ENCODE measurements at regions not wholly inside any gene's neighbourhood (a gene's known extent, or its start where the extent isn't known, plus 50 kb on each side); places are given as distances from the start of the nearest gene placed in this dataset.
A peak's percentile ranks its signal among the peaks of the same experiment; 100 is the strongest.

- DNase-seq: no peak
Measured at GRCh38 chr4:117326091-117326490, 240.7 kb upstream of the TRAM1L1 start.

GRCh38 chr4:117327491-117327890 is 242.1 kb upstream of the TRAM1L1 start:
- DNase-seq: no peak

- DNase-seq: no peak
Measured at GRCh38 chr4:117328333-117328732, 243.0 kb upstream of the TRAM1L1 start.

- no peak for DNase-seq
Measured at GRCh38 chr4:117331817-117332216, 246.4 kb upstream of the TRAM1L1 start.

GRCh38 chr4:117334451-117335188 is 249.2 kb upstream of the TRAM1L1 start:
- no peak for DNase-seq

- DNase-seq: no peak
Measured at GRCh38 chr4:117357437-117357836, 272.1 kb upstream of the TRAM1L1 start.

GRCh38 chr4:117357866-117358265 is 272.5 kb upstream of the TRAM1L1 start:
- DNase-seq: no peak

GRCh38 chr4:117370944-117371668 is 285.7 kb upstream of the TRAM1L1 start:
- no peak for DNase-seq

- DNase-seq: no peak
Measured at GRCh38 chr4:117375101-117375500, 289.7 kb upstream of the TRAM1L1 start.

GRCh38 chr4:117376692-117377091 is 291.3 kb upstream of the TRAM1L1 start:
- no peak for DNase-seq

- DNase-seq: no peak
Measured at GRCh38 chr4:117378942-117379341, 293.6 kb upstream of the TRAM1L1 start.

- DNase-seq: no peak
Measured at GRCh38 chr4:117383468-117383867, 298.1 kb upstream of the TRAM1L1 start.

- DNase-seq: no peak
Measured at GRCh38 chr4:117385526-117385925, 300.1 kb upstream of the TRAM1L1 start.

GRCh38 chr4:117387072-117387471 is 301.7 kb upstream of the TRAM1L1 start:
- DNase-seq: no peak

- DNase-seq: no peak
Measured at GRCh38 chr4:117400039-117400835, 314.9 kb upstream of the TRAM1L1 start.

GRCh38 chr4:117412661-117413060 is 327.3 kb upstream of the TRAM1L1 start:
- DNase-seq: no peak

GRCh38 chr4:117417856-117418255 is 332.5 kb upstream of the TRAM1L1 start:
- no peak for DNase-seq

- peak; percentile 10 for DNase-seq
Measured at GRCh38 chr4:117420948-117421347, 335.6 kb upstream of the TRAM1L1 start.

- DNase-seq: peak; percentile 10
Measured at GRCh38 chr4:117421706-117422105, 336.3 kb upstream of the TRAM1L1 start.

- DNase-seq: no peak
Measured at GRCh38 chr4:117422297-117422696, 336.9 kb upstream of the TRAM1L1 start.

GRCh38 chr4:117425636-117426035 is 340.3 kb upstream of the TRAM1L1 start:
- no peak for DNase-seq

- no peak for DNase-seq
Measured at GRCh38 chr4:117428536-117428935, 343.2 kb upstream of the TRAM1L1 start.

GRCh38 chr4:117429061-117429460 is 343.7 kb upstream of the TRAM1L1 start:
- DNase-seq: no peak
